Stomach (tissue), 4 donors: ENCODE measurements at regions not wholly inside any gene's neighbourhood (a gene's known extent, or its start where the extent isn't known, plus 50 kb on each side); places are given as distances from the start of the nearest gene placed in this dataset.
"Not testable (repeated sequence)": the region's sequence is repeated elsewhere in the genome, so short reads cannot be mapped to it uniquely, and the experiment has no call there.

Experiments used
- CTCF ChIP-seq, 7 experiments: fragments of 450-650 bp in 4 of 7; fragments of 200-600 bp in 3 of 7; sonication (generic) in 3 of 7; IDR thresholded peaks; one replicate each; pipeline ENCODE4 v1.5.1; 2016 to 2019; ENCODE audit warnings: antibody characterized with exemption in 7 of 7, control low read depth in 2 of 7, mild to moderate bottlenecking in 1 of 7
- EP300 ChIP-seq: sonication (generic); formaldehyde crosslinking; IDR thresholded peaks from one replicate; pipeline ENCODE4 v1.6.1; 2017; ENCODE audit warnings: antibody characterized with exemption
- POLR2A ChIP-seq, 4 donors: fragments of 450-650 bp; IDR thresholded peaks; one replicate each; pipeline ENCODE4 v1.6.1; 2016; ENCODE audit warnings: antibody characterized with exemption in 4 of 4, control low read depth in 2 of 4, mild to moderate bottlenecking in 1 of 4, moderate library complexity in 1 of 4
- POLR2AphosphoS5 ChIP-seq, 3 donors: sonication (generic); formaldehyde crosslinking; IDR thresholded peaks; one replicate each; pipeline ENCODE4 v1.6.1; 2016; ENCODE audit warnings: antibody characterized with exemption in 3 of 3

GRCh38 chr2:167739921-167740320 is 507.5 kb downstream of the STK39 start:
- TF ChIP-seq CTCF (IDR thresholded peaks at IDR 0.05); POLR2AphosphoS5 (IDR thresholded peaks at IDR 0.05); POLR2A (IDR thresholded peaks at IDR 0.05); EP300: not testable (repeated sequence)
